Progenitor cell of endocrine pancreas (in vitro differentiated cells): ENCODE measurements at regions not wholly inside any gene's neighbourhood (a gene's known extent, or its start where the extent isn't known, plus 50 kb on each side); places are given as distances from the start of the nearest gene placed in this dataset.

ENCODE experiments used
- DNase-seq: peaks from one replicate; pipeline ENCODE4 v3.0.0; 2021; ENCODE audit warnings: low spot score; ENCODE audit not compliant: unreplicated experiment
- H3K27ac Mint-ChIP-seq: 2 replicates; pipeline ENCODE4 v1.8.0; 2021; ENCODE audit warnings: mild to moderate bottlenecking, moderate library complexity, mixed read lengths
- H3K27me3 Mint-ChIP-seq: 2 replicates; pipeline ENCODE4 v1.8.0; 2021; ENCODE audit warnings: mixed read lengths
- H3K36me3 Mint-ChIP-seq: 2 replicates; pipeline ENCODE4 v1.8.0; 2022; ENCODE audit warnings: mixed read lengths; ENCODE audit not compliant: insufficient read depth
- H3K4me1 Mint-ChIP-seq: 2 replicates; pipeline ENCODE4 v1.8.0; 2021; ENCODE audit warnings: low read depth, mixed read lengths
- H3K4me3 Mint-ChIP-seq: 2 replicates; pipeline ENCODE4 v1.8.0; 2021; ENCODE audit warnings: low read depth, mild to moderate bottlenecking, moderate library complexity, mixed read lengths
- H3K9me3 Mint-ChIP-seq: 2 replicates; pipeline ENCODE4 v1.8.0; 2021; ENCODE audit warnings: low read depth, mixed read lengths
- TF ChIP-seq, protein P1 (sequence below): fragments of 200-600 bp; sonication (generic); IDR thresholded peaks from one replicate; pipeline ENCODE4 v1.5.0; 2021; ENCODE audit warnings: antibody characterized with exemption, mild to moderate bottlenecking; ENCODE audit not compliant: unreplicated experiment

DNA sequence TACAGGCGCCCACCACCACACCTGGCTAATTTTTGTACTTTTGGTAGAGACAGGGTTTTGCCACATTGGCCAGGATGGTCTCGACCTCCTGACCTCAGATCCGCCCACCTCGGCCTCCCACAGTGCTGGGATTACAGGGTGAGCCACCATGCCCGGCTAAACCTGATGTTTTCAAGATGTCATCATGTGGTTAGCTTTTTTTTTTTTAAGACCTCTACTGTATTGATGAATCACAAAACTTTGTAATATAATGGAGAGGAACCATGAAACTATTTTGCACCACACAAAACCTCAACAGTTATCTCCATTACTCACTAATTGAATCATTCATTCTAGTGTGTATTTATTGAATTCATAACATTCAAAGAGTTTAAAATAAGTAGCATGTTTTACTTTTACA is 94.7 kb upstream of the NEIL3 start:
- Mint-ChIP-seq H3K4me3 (no peak overlapping the region), H3K9me3 (no peaks in the 10 kb centered on the region)
- no peak for DNase-seq

DNA sequence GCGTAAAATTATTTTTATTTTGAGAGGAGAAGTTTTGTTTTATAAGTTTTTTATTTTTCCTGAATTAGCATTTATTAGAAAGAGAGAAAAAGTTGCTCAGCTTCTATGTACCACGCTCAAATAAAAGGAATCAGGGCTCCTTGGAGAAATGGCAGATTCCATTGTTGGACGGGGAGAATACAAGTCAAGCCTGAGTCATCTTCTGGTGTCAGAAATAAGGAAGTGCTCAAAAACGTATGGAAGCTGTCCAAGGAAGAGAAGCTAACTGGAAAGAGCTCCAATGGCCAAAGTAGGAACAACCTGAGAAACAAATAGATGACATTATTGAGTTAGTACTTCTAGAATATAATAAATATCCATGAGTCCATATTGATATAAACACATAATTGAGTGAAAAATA is 89.3 kb upstream of the NEIL3 start:
- Mint-ChIP-seq H3K9me3 (no peaks in the 10 kb centered on the region), H3K36me3 (no peaks in the 10 kb centered on the region), H3K27me3 (no peaks in the 10 kb centered on the region), H3K4me3 (no peak overlapping the region), H3K27ac (no peak overlapping the region), H3K4me1 (no peaks in the 10 kb centered on the region)
- TF ChIP-seq, protein P1, sequence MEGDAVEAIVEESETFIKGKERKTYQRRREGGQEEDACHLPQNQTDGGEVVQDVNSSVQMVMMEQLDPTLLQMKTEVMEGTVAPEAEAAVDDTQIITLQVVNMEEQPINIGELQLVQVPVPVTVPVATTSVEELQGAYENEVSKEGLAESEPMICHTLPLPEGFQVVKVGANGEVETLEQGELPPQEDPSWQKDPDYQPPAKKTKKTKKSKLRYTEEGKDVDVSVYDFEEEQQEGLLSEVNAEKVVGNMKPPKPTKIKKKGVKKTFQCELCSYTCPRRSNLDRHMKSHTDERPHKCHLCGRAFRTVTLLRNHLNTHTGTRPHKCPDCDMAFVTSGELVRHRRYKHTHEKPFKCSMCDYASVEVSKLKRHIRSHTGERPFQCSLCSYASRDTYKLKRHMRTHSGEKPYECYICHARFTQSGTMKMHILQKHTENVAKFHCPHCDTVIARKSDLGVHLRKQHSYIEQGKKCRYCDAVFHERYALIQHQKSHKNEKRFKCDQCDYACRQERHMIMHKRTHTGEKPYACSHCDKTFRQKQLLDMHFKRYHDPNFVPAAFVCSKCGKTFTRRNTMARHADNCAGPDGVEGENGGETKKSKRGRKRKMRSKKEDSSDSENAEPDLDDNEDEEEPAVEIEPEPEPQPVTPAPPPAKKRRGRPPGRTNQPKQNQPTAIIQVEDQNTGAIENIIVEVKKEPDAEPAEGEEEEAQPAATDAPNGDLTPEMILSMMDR: no peak
- DNase-seq: no peak

More for the DNA sequence above, 94.7 kb upstream of the NEIL3 start:
- TF ChIP-seq, protein P1: no peak
- Mint-ChIP-seq H3K27ac (no peak overlapping the region), H3K27me3 (no peaks in the 10 kb centered on the region), H3K4me1 (no peaks in the 10 kb centered on the region), H3K36me3 (no peaks in the 10 kb centered on the region)

DNA sequence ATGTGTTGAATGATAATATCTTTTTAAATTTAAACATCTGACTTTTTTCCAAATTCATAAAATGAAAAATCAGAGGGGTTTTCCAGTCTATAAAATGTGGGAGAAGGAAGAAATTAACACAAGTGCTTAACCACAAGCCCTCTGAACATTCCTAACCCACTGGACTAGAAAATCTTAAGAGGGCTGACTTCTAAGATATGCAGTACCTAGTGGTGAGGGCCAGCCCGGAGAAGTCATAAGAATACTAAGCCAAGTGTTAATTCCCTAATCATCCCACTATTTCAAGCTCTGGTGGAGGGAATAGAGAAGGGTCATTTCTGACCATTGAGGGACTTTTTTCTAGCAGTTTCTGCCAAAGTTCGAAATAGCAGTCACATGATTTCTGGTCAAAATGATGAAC is 86.9 kb upstream of the NEIL3 start:
- TF ChIP-seq, protein P1: no peak
- Mint-ChIP-seq H3K36me3 (no peaks in the 10 kb centered on the region), H3K4me1 (no peaks in the 10 kb centered on the region), H3K9me3 (peaks cover 3% of the 10 kb centered on the region), H3K4me3 (no peak overlapping the region), H3K27me3 (no peaks in the 10 kb centered on the region), H3K27ac (no peak overlapping the region)
- no peak for DNase-seq

DNA sequence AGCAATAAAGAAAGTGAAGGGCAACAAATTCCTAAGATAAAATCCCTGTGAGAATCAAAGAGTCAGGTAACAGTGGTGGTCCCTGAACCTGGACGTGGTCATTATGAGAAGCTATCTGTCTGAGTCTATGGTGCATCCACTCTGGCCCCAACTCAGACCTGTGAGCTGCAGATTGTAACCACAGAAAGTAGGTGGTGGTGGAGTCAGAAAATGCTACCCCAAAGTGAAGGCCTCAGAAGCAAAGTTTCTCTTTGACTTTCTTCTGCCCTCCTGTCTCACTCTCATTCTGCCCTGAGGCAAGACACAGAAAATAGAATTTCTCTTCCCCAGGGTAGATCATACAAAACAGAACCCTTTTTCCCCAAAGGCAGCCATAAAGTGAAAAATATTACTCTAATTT is 84.1 kb upstream of the NEIL3 start:
- TF ChIP-seq, protein P1: no peak
- DNase-seq: no peak
- no peak overlapping the region for H3K27ac Mint-ChIP-seq
- H3K36me3 Mint-ChIP-seq: no peaks in the 10 kb centered on the region
- peaks cover 3% of the 10 kb centered on the region for H3K9me3 Mint-ChIP-seq
- no peak overlapping the region for H3K4me3 Mint-ChIP-seq
- no peaks in the 10 kb centered on the region for H3K27me3 Mint-ChIP-seq
- peaks cover 3% of the 10 kb centered on the region for H3K4me1 Mint-ChIP-seq

DNA sequence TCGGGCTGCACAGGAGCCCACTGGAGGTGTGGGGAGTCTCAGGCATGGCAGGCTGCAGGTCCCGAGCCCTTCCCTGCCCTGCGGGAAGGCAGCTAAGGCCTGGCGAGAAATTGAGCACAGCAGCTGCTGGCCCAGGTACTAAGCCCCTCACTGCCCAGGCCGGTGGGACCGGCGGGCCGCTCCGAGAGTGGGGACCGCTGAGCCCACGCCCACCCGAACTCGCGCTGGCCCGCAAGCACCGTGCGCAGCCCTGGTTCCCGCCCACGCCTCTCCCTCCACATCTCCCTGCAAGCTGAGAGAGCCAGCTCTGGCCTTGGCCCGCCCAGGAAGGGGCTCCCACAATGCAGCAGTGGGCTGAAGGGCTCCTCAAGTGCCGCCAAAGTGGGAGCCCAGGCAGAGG is 82.0 kb upstream of the NEIL3 start:
- Mint-ChIP-seq H3K36me3 (no peaks in the 10 kb centered on the region), H3K27me3 (no peaks in the 10 kb centered on the region), H3K4me1 (peaks cover 5% of the 10 kb centered on the region), H3K27ac (no peak overlapping the region), H3K9me3 (peaks cover 3% of the 10 kb centered on the region), H3K4me3 (no peak overlapping the region)
- no peak for DNase-seq
- TF ChIP-seq, protein P1: no peak
